HG03558 (cell line): ENCODE measurements at regions not wholly inside any gene's neighbourhood (a gene's known extent, or its start where the extent isn't known, plus 50 kb on each side); places are given as distances from the start of the nearest gene placed in this dataset.
"Not testable (repeated sequence)": the region's sequence is repeated elsewhere in the genome, so short reads cannot be mapped to it uniquely, and the experiment has no call there.

Experiments
- ATAC-seq: cut with Tn5 transposase; IDR thresholded peaks from one replicate; pipeline ENCODE4 v1.9.1; 2021; ENCODE audit warnings: moderate number of reproducible peaks; ENCODE audit not compliant: unreplicated experiment; ENCODE audit errors: extremely low read depth

- ATAC-seq = no peak
These were observed 73.5 kb upstream of the DHRSX start for GRCh38 chrX:2574271-2574670.

- no peak for ATAC-seq
These were observed 72.0 kb upstream of the DHRSX start for GRCh38 chrX:2572740-2573139.

- no peak for ATAC-seq
These were observed 67.3 kb upstream of the DHRSX start for GRCh38 chrX:2568125-2568524.

- ATAC-seq = no peak
These were observed 65.3 kb upstream of the DHRSX start for GRCh38 chrX:2566055-2566454.

GRCh38 chrX:2561456-2561855 is 60.7 kb upstream of the DHRSX start:
- no peak for ATAC-seq

- no peak for ATAC-seq
These were observed 58.3 kb upstream of the DHRSX start for GRCh38 chrX:2559124-2559523.

- no peak for ATAC-seq
These were observed 54.1 kb upstream of the DHRSX start for GRCh38 chrX:2554891-2555290.

- not testable (repeated sequence) for ATAC-seq
These were observed 53.3 kb upstream of the DHRSX start for GRCh38 chrX:2554066-2554465.

- ATAC-seq = no peak
These were observed 51.9 kb upstream of the DHRSX start for GRCh38 chrX:2552621-2553201.

- ATAC-seq = no peak
These were observed 49.7 kb upstream of the DHRSX start for GRCh38 chrX:2550328-2551020.
